DND-41 (cell line): ENCODE measurements at regions not wholly inside any gene's neighbourhood (a gene's known extent, or its start where the extent isn't known, plus 50 kb on each side); places are given as distances from the start of the nearest gene placed in this dataset.

ENCODE experiments used
- CTCF ChIP-seq: IDR thresholded peaks from 2 replicates; pipeline ENCODE4 v1.5.1; 2012; ENCODE audit warnings: borderline replicate concordance, low read length, moderate library complexity, mild to moderate bottlenecking; ENCODE audit not compliant: poor library complexity, severe bottlenecking; ENCODE audit errors: extremely low read depth
- EZH2 ChIP-seq: IDR thresholded peaks from 3 replicates; pipeline ENCODE4 v1.6.1; 2012; ENCODE audit warnings: borderline replicate concordance, low read depth, mild to moderate bottlenecking, moderate library complexity, low read length, inconsistent platforms; ENCODE audit not compliant: severe bottlenecking

GRCh38 chr6:159601211-159601610 is 91.8 kb downstream of the SOD2 start:
- TF ChIP-seq CTCF: no peak
- no peak for TF ChIP-seq EZH2
